Type B pancreatic cell (in vitro differentiated cells): ENCODE measurements at regions not wholly inside any gene's neighbourhood (a gene's known extent, or its start where the extent isn't known, plus 50 kb on each side); places are given as distances from the start of the nearest gene placed in this dataset.

Experiments
- DNase-seq: peaks from one replicate; pipeline ENCODE4 v3.0.0; 2021; ENCODE audit warnings: mixed read lengths; ENCODE audit not compliant: unreplicated experiment; ENCODE audit errors: extremely low spot score
- H3K27ac Mint-ChIP-seq: 2 replicates; pipeline ENCODE4 v1.8.0; 2021; ENCODE audit warnings: mild to moderate bottlenecking, mixed read lengths
- H3K27me3 Mint-ChIP-seq: 2 replicates; pipeline ENCODE4 v1.8.0; 2021; ENCODE audit warnings: mixed read lengths
- H3K36me3 Mint-ChIP-seq: 2 replicates; pipeline ENCODE4 v1.8.0; 2021; ENCODE audit warnings: mixed read lengths
- H3K4me1 Mint-ChIP-seq: one replicate; pipeline ENCODE4 v1.8.0; 2021; ENCODE audit warnings: mixed read lengths; ENCODE audit not compliant: unreplicated experiment
- H3K4me3 Mint-ChIP-seq: 2 replicates; pipeline ENCODE4 v1.8.0; 2021; ENCODE audit warnings: mild to moderate bottlenecking, mixed read lengths
- H3K9me3 Mint-ChIP-seq: 2 replicates; pipeline ENCODE4 v1.8.0; 2021; ENCODE audit warnings: mixed read lengths
- CTCF ChIP-seq: fragments of 200-600 bp; sonication (generic); conservative IDR thresholded peaks from 2 replicates; pipeline ENCODE4 v1.5.0; 2021; ENCODE audit warnings: antibody characterized with exemption, mild to moderate bottlenecking

GRCh38 chr13:65054277-65054676, 2175.9 kb downstream of the PCDH9 start:
- Mint-ChIP-seq H3K4me3 (no peak overlapping the region), H3K36me3 (no peaks in the 10 kb centered on the region), H3K27me3 (no peaks in the 10 kb centered on the region), H3K9me3 (peaks cover 6% of the 10 kb centered on the region), H3K27ac (no peak overlapping the region), H3K4me1 (no peaks in the 10 kb centered on the region)
- DNase-seq: no peak
- TF ChIP-seq CTCF: no peak

GRCh38 chr13:65036999-65037398, 2193.1 kb downstream of the PCDH9 start:
- no peak overlapping the region for H3K4me3 Mint-ChIP-seq
- TF ChIP-seq CTCF: no peak
- H3K4me1 Mint-ChIP-seq: no peaks in the 10 kb centered on the region
- no peaks in the 10 kb centered on the region for H3K27me3 Mint-ChIP-seq
- no peaks in the 10 kb centered on the region for H3K9me3 Mint-ChIP-seq
- H3K36me3 Mint-ChIP-seq: no peaks in the 10 kb centered on the region
- no peak for DNase-seq
- H3K27ac Mint-ChIP-seq: no peak overlapping the region

- H3K4me3 Mint-ChIP-seq: no peak overlapping the region
- no peak for DNase-seq
- no peak overlapping the region for H3K27ac Mint-ChIP-seq
- no peaks in the 10 kb centered on the region for H3K36me3 Mint-ChIP-seq
- H3K4me1 Mint-ChIP-seq: no peaks in the 10 kb centered on the region
- no peaks in the 10 kb centered on the region for H3K9me3 Mint-ChIP-seq
- no peak for TF ChIP-seq CTCF
- H3K27me3 Mint-ChIP-seq: no peaks in the 10 kb centered on the region
Measured at GRCh38 chr13:65035302-65035701, 2194.8 kb downstream of the PCDH9 start.

- H3K27ac Mint-ChIP-seq: no peak overlapping the region
- H3K36me3 Mint-ChIP-seq: no peaks in the 10 kb centered on the region
- H3K4me3 Mint-ChIP-seq: no peak overlapping the region
- no peaks in the 10 kb centered on the region for H3K4me1 Mint-ChIP-seq
- H3K27me3 Mint-ChIP-seq: no peaks in the 10 kb centered on the region
- no peak for TF ChIP-seq CTCF
- DNase-seq: no peak
- H3K9me3 Mint-ChIP-seq: no peaks in the 10 kb centered on the region
Measured at GRCh38 chr13:65034266-65034665, 2195.9 kb downstream of the PCDH9 start.

GRCh38 chr13:65032825-65033224, 2197.3 kb downstream of the PCDH9 start:
- no peak for DNase-seq
- TF ChIP-seq CTCF: no peak
- Mint-ChIP-seq H3K27me3 (no peaks in the 10 kb centered on the region), H3K27ac (no peak overlapping the region), H3K4me3 (no peak overlapping the region), H3K9me3 (no peaks in the 10 kb centered on the region), H3K4me1 (no peaks in the 10 kb centered on the region), H3K36me3 (no peaks in the 10 kb centered on the region)

GRCh38 chr13:65028101-65028500, 2202.0 kb downstream of the PCDH9 start:
- no peak for DNase-seq
- Mint-ChIP-seq H3K36me3 (no peaks in the 10 kb centered on the region), H3K27me3 (no peaks in the 10 kb centered on the region), H3K4me1 (no peaks in the 10 kb centered on the region), H3K4me3 (no peak overlapping the region), H3K9me3 (no peaks in the 10 kb centered on the region), H3K27ac (no peak overlapping the region)
- TF ChIP-seq CTCF: no peak
